AG04450 (cell line): ENCODE measurements at regions not wholly inside any gene's neighbourhood (a gene's known extent, or its start where the extent isn't known, plus 50 kb on each side); places are given as distances from the start of the nearest gene placed in this dataset.

Source experiments
- CTCF ChIA-PET: fragments of 300-600, 350-600 bp; formaldehyde crosslinking; extraction: SDS; loops from one replicate; lab custom pipeline; 2022; ENCODE audit warnings: antibody characterized with exemption, inconsistent platforms; lab: Charles Lee
- POLR2A ChIA-PET: fragments of 350-600 bp; formaldehyde crosslinking; extraction: SDS; loops from one replicate; lab custom pipeline; 2021; ENCODE audit warnings: antibody characterized with exemption, inconsistent platforms; lab: Yijun Ruan, JAX
- DNase-seq: peaks from one replicate; pipeline ENCODE4 v3.0.0-alpha.2; 2011; ENCODE audit warnings: low read depth, low spot score
- H3K27ac ChIP-seq: one replicate; pipeline ENCODE4 v1.5.1; 2012; ENCODE audit warnings: low read depth, low read length, control low read depth
- H3K27me3 ChIP-seq: one replicate; pipeline ENCODE4 v1.6.0; 2012; ENCODE audit warnings: low read length; ENCODE audit not compliant: control insufficient read depth, insufficient read depth
- H3K4me3 ChIP-seq: 2 replicates; pipeline ENCODE4 v1.5.1; 2011; ENCODE audit warnings: mild to moderate bottlenecking, low read depth, low read length, control low read depth
- H3K9me3 ChIP-seq: 2 replicates; pipeline ENCODE4 v1.5.1; 2012; ENCODE audit warnings: low read length; ENCODE audit not compliant: control insufficient read depth, insufficient read depth
- CTCF ChIP-seq: IDR thresholded peaks from 2 replicates; pipeline ENCODE4 v1.5.1; 2011; ENCODE audit warnings: low read depth, low read length, control low read depth, inconsistent platforms

GRCh38 chr18:27415495-27415894, 230.4 kb upstream of the CHST9 start:
- no peak overlapping the region for H3K27ac ChIP-seq
- CTCF ChIA-PET: no interaction called here
- no peak for TF ChIP-seq CTCF
- no peak overlapping the region for H3K4me3 ChIP-seq
- POLR2A ChIA-PET: no interaction called here
- H3K27me3 ChIP-seq: no peaks in the 10 kb centered on the region
- peaks cover 5% of the 10 kb centered on the region; the same call in 1 of the 2 replicates for H3K9me3 ChIP-seq
- no peak for DNase-seq

GRCh38 chr18:27414682-27415081, 229.6 kb upstream of the CHST9 start:
- ChIA-PET CTCF (no interaction called here), POLR2A (no interaction called here)
- H3K27me3 ChIP-seq: no peaks in the 10 kb centered on the region
- peaks cover 5% of the 10 kb centered on the region; the same call in 1 of the 2 replicates for H3K9me3 ChIP-seq
- no peak overlapping the region for H3K27ac ChIP-seq
- no peak for DNase-seq
- no peak for TF ChIP-seq CTCF
- H3K4me3 ChIP-seq: no peak overlapping the region

- no peaks in the 10 kb centered on the region for H3K27me3 ChIP-seq
- ChIA-PET CTCF (no interaction called here), POLR2A (no interaction called here)
- no peak for TF ChIP-seq CTCF
- no peak overlapping the region for H3K27ac ChIP-seq
- no peak for DNase-seq
- H3K4me3 ChIP-seq: no peak overlapping the region
- H3K9me3 ChIP-seq: peaks cover 1% of the 10 kb centered on the region; the same call in 1 of the 2 replicates
Measured at GRCh38 chr18:27413495-27414401, 228.6 kb upstream of the CHST9 start.

GRCh38 chr18:27412556-27412955, 227.4 kb upstream of the CHST9 start:
- Histone ChIP-seq H3K4me3 (no peak overlapping the region), H3K27ac (no peak overlapping the region), H3K9me3 (no peaks in the 10 kb centered on the region), H3K27me3 (no peaks in the 10 kb centered on the region)
- no peak for DNase-seq
- ChIA-PET CTCF (no interaction called here), POLR2A (no interaction called here)
- no peak for TF ChIP-seq CTCF

- no peak overlapping the region for H3K27ac ChIP-seq
- H3K27me3 ChIP-seq: no peaks in the 10 kb centered on the region
- ChIA-PET CTCF (no interaction called here), POLR2A (no interaction called here)
- DNase-seq: no peak
- TF ChIP-seq CTCF: no peak
- H3K9me3 ChIP-seq: no peaks in the 10 kb centered on the region
- no peak overlapping the region for H3K4me3 ChIP-seq
Measured at GRCh38 chr18:27411911-27412310, 226.8 kb upstream of the CHST9 start.
